HEK293T (cell line): ENCODE measurements at regions not wholly inside any gene's neighbourhood (a gene's known extent, or its start where the extent isn't known, plus 50 kb on each side); places are given as distances from the start of the nearest gene placed in this dataset.

Experiments
- ARNT ChIP-seq: fragments of 450-650 bp; IDR thresholded peaks from 2 replicates; pipeline ENCODE4 v1.6.1; 2017; ENCODE audit warnings: mild to moderate bottlenecking
- BHLHE40 ChIP-seq: fragments of 450-650 bp; IDR thresholded peaks from 2 replicates; pipeline ENCODE4 v1.6.1; 2016; ENCODE audit warnings: mild to moderate bottlenecking, moderate library complexity, borderline replicate concordance
- FOXK2 ChIP-seq: fragments of 450-650 bp; IDR thresholded peaks from 2 replicates; pipeline ENCODE4 v1.6.1; 2016; ENCODE audit warnings: mild to moderate bottlenecking
- FOXM1 ChIP-seq: fragments of 450-650 bp; IDR thresholded peaks from 2 replicates; pipeline ENCODE4 v1.6.1; 2017; ENCODE audit warnings: mild to moderate bottlenecking, borderline replicate concordance
- HDGF ChIP-seq: fragments of 450-650 bp; IDR thresholded peaks from 2 replicates; pipeline ENCODE4 v1.6.1; 2017; ENCODE audit warnings: antibody characterized with exemption, borderline replicate concordance
- LEF1 ChIP-seq: fragments of 450-650 bp; IDR thresholded peaks from 2 replicates; pipeline ENCODE4 v1.6.1; 2017; ENCODE audit warnings: mild to moderate bottlenecking, borderline replicate concordance
- SP1 ChIP-seq: fragments of 450-650 bp; IDR thresholded peaks from 2 replicates; pipeline ENCODE4 v1.6.1; 2017
- SUZ12 ChIP-seq: fragments of 450-650 bp; IDR thresholded peaks from 2 replicates; pipeline ENCODE4 v1.6.1; 2016; ENCODE audit warnings: mild to moderate bottlenecking
- TF ChIP-seq, protein P1 (sequence below): fragments of 450-650 bp; IDR thresholded peaks from 2 replicates; pipeline ENCODE4 v1.6.1; 2016

- TF ChIP-seq FOXM1 (no peak), LEF1 (no peak), BHLHE40 (no peak), SUZ12 (no peak), HDGF (no peak), FOXK2 (no peak), SP1 (no peak), ARNT (no peak)
- TF ChIP-seq, protein P1, sequence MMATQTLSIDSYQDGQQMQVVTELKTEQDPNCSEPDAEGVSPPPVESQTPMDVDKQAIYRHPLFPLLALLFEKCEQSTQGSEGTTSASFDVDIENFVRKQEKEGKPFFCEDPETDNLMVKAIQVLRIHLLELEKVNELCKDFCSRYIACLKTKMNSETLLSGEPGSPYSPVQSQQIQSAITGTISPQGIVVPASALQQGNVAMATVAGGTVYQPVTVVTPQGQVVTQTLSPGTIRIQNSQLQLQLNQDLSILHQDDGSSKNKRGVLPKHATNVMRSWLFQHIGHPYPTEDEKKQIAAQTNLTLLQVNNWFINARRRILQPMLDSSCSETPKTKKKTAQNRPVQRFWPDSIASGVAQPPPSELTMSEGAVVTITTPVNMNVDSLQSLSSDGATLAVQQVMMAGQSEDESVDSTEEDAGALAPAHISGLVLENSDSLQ, result no peak
These were observed 295.9 kb upstream of the SOX4 start for GRCh38 chr6:21297665-21298064.
